AG04449 (cell line): ENCODE measurements at regions not wholly inside any gene's neighbourhood (a gene's known extent, or its start where the extent isn't known, plus 50 kb on each side); places are given as distances from the start of the nearest gene placed in this dataset.

Source experiments
- CTCF ChIA-PET: fragments of 350-600 bp; formaldehyde crosslinking; extraction: SDS; loops from one replicate; lab custom pipeline; 2021; ENCODE audit warnings: antibody characterized with exemption; lab: Yijun Ruan, JAX
- POLR2A ChIA-PET: fragments of 400-600, 350-600 bp; formaldehyde crosslinking; extraction: SDS; loops from one replicate; lab custom pipeline; 2020; ENCODE audit warnings: antibody characterized with exemption, inconsistent platforms; lab: Yijun Ruan, JAX
- DNase-seq: peaks from one replicate; pipeline ENCODE4 v3.0.0-alpha.2; 2010; ENCODE audit warnings: low read depth, low spot score
- H3K4me3 ChIP-seq: 2 replicates; pipeline ENCODE4 v1.5.1; 2011; ENCODE audit warnings: low read depth, mild to moderate bottlenecking, control low read depth, low read length
- CTCF ChIP-seq: IDR thresholded peaks from one replicate; pipeline ENCODE4 v1.5.1; 2011; ENCODE audit warnings: mild to moderate bottlenecking, moderate library complexity, low read length, control low read depth, inconsistent platforms; ENCODE audit not compliant: insufficient read depth; ENCODE audit errors: missing control alignments

- no peak for TF ChIP-seq CTCF
- no peak overlapping the region for H3K4me3 ChIP-seq
- POLR2A ChIA-PET = no interaction called here
- CTCF ChIA-PET = no interaction called here
- DNase-seq = no peak
These were observed 126.1 kb downstream of the OLFM1 start for GRCh38 chr9:135213566-135213965.

- no peak overlapping the region for H3K4me3 ChIP-seq
- ChIA-PET POLR2A (no interaction called here), CTCF (no interaction called here)
These were observed 126.7 kb downstream of the OLFM1 start for GRCh38 chr9:135214054-135214640.

GRCh38 chr9:135214706-135215105 is 127.2 kb downstream of the OLFM1 start:
- TF ChIP-seq CTCF = no peak
- H3K4me3 ChIP-seq = no peak overlapping the region
- ChIA-PET POLR2A (no interaction called here), CTCF (no interaction called here)
- DNase-seq = no peak

More at GRCh38 chr9:135214054-135214640, 126.7 kb downstream of the OLFM1 start:
- DNase-seq = no peak
- no peak for TF ChIP-seq CTCF

- CTCF ChIA-PET = no interaction called here
- H3K4me3 ChIP-seq = no peak overlapping the region
- no peak for TF ChIP-seq CTCF
- DNase-seq = no peak
- POLR2A ChIA-PET = no interaction called here
These were observed 128.2 kb downstream of the OLFM1 start for GRCh38 chr9:135215571-135216161.

GRCh38 chr9:135216236-135216635 is 128.8 kb downstream of the OLFM1 start:
- ChIA-PET CTCF (no interaction called here), POLR2A (no interaction called here)
- no peak for TF ChIP-seq CTCF
- no peak overlapping the region for H3K4me3 ChIP-seq
- no peak for DNase-seq

GRCh38 chr9:135216791-135217441 is 129.4 kb downstream of the OLFM1 start:
- DNase-seq = no peak
- CTCF ChIA-PET = no interaction called here
- no peak for TF ChIP-seq CTCF

More at GRCh38 chr9:135216791-135217441, 129.4 kb downstream of the OLFM1 start:
- POLR2A ChIA-PET = no interaction called here
- H3K4me3 ChIP-seq = no peak overlapping the region
